ENCODE measurements at regions not wholly inside any gene's neighbourhood (a gene's known extent, or its start where the extent isn't known, plus 50 kb on each side); places are given as distances from the start of the nearest gene placed in this dataset.

DNA sequence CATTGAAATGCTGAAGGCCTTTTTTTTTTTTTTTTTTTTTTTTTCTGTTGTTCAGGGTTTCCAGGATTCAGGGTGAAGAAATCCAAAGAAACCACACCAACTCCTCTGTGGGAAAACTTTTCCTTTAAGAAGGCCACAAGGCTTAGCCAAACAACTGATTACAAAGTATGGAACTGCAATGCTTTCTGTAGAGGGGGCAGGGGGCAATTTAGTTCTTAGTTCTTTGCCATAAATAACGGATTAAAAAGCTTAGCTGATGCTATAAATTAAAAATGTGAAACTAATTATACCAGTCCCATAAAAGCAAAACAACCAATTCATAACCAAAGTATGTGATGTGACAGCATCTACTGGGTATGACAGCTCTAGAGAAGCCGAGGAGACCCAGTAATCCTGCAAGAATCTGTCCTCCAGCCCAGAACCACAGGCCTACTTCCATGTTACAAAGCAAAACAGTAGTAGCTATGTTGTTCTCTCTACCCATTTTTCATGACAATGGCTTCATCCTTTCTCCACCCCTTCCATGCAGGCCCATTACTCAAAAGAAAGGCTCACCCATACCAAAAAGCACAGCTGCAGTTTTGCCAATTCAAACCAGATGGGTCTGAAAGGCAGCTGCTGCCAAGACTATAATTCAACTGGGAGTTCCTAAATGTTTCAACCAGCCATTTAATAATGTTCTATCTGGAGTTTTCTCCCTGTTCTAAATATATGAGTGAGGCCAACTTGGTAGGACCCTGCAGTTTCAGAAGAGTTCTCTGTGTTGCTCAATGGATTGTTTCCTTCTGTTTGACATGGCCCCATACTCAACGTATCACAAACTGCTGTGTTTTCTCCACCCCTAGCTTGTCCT, 167.1 kb upstream of the ZFHX3 start:
- H3K36me3 ChIP-seq (ENCODE audit: control insufficient read depth, insufficient read depth, low read length): no peaks in the 10 kb centered on the region
- no peak overlapping the region for H3K9ac ChIP-seq (ENCODE audit: low read length)
- no peaks in the 10 kb centered on the region for H3K9me3 ChIP-seq (ENCODE audit: control insufficient read depth, low read length)
- H3K27me3 ChIP-seq (ENCODE audit: control insufficient read depth, insufficient read depth, low read length): no peaks in the 10 kb centered on the region
- H3K4me1 ChIP-seq (ENCODE audit: control insufficient read depth, insufficient read depth, low read length): no peaks in the 10 kb centered on the region
- H3K4me3 ChIP-seq (ENCODE audit: low read length): no peak overlapping the region

DNA sequence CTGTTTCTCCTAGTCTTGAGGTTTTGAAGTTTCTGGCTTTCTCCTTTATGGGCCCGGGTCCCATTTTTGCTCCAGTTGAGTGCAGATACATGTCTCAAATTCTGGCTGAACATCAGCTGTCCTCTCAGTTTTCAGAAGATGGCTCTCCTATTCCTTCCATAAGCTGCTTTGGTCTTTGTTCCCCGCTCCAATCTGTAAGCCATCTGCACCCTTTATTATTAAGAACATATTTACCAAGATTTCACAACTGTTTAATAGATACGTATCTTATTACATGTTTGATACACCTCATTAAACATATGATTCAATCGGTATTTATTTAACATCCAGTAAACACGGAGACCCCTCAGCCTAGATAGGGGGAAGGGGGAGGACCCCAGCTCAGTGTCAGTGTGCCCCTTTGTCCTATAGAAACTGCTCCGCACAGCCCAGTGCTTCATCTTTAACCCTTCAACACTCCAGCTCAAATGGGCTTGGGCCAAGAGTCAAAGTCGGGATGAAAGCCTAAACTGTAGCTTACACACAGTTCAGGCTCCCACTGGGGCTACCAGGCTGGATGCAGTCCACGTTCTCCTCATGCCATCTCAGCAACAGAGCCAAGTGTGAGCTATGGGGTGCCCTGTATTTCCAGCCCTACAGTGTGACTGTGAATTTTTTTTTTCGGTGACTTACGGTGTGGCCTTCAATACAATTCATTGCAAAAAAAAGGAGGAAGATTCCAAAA, 166.0 kb upstream of the ZFHX3 start:
- H3K36me3 ChIP-seq (ENCODE audit: control insufficient read depth, insufficient read depth, low read length): no peaks in the 10 kb centered on the region
- H3K4me3 ChIP-seq (ENCODE audit: low read length): no peak overlapping the region
- no peaks in the 10 kb centered on the region for H3K9me3 ChIP-seq (ENCODE audit: control insufficient read depth, low read length)
- H3K4me1 ChIP-seq (ENCODE audit: control insufficient read depth, insufficient read depth, low read length): no peaks in the 10 kb centered on the region
- H3K27me3 ChIP-seq (ENCODE audit: control insufficient read depth, insufficient read depth, low read length): no peaks in the 10 kb centered on the region
- H3K9ac ChIP-seq (ENCODE audit: low read length): no peak overlapping the region

DNA sequence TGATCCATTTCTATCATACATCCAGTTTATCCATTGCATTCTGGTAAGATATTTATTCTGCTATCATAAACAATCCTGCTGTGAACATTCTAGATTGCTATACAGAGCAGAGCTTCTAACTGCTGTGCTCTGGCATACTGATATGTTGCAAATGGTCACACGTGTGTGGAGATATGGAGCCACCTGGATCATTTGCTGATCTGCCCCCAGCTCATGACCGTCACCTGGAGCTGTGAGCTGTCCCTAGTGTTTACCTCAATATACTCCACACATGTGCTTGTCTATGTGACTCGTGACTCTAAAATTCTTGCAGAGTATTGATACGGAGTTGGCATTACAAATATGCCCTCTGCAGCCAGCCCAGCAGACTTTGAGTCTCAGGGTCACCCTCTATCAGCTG, 164.5 kb upstream of the ZFHX3 start:
- Histone ChIP-seq H3K4me1 (ENCODE audit: control insufficient read depth, insufficient read depth, low read length) (no peaks in the 10 kb centered on the region), H3K4me3 (ENCODE audit: low read length) (no peak overlapping the region), H3K9me3 (ENCODE audit: control insufficient read depth, low read length) (no peaks in the 10 kb centered on the region), H3K27me3 (ENCODE audit: control insufficient read depth, insufficient read depth, low read length) (no peaks in the 10 kb centered on the region), H3K36me3 (ENCODE audit: control insufficient read depth, insufficient read depth, low read length) (no peaks in the 10 kb centered on the region), H3K9ac (ENCODE audit: low read length) (no peak overlapping the region)

DNA sequence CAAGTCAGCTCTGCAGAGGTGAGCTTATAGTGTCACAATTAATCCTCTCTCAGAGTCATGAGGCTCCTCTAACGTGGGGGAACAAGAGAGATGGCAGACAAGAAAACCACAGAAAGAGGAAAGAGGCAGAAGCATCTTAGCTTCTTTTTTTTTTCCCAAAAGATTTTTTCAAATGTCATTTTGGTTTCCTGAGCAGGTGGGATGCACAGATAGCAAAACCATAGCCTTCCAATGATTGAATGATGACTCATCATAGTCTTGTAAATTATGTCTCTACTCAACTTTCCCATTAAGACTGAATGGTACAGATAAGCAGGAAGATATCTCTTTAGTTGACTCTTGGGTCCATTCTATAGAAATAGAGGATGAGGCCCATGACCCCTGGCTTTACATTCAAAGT, 162.8 kb upstream of the ZFHX3 start:
- Histone ChIP-seq H3K9me3 (ENCODE audit: control insufficient read depth, low read length) (no peaks in the 10 kb centered on the region), H3K4me1 (ENCODE audit: control insufficient read depth, insufficient read depth, low read length) (no peaks in the 10 kb centered on the region), H3K27me3 (ENCODE audit: control insufficient read depth, insufficient read depth, low read length) (no peaks in the 10 kb centered on the region), H3K9ac (ENCODE audit: low read length) (no peak overlapping the region), H3K36me3 (ENCODE audit: control insufficient read depth, insufficient read depth, low read length) (no peaks in the 10 kb centered on the region), H3K4me3 (ENCODE audit: low read length) (no peak overlapping the region)

DNA sequence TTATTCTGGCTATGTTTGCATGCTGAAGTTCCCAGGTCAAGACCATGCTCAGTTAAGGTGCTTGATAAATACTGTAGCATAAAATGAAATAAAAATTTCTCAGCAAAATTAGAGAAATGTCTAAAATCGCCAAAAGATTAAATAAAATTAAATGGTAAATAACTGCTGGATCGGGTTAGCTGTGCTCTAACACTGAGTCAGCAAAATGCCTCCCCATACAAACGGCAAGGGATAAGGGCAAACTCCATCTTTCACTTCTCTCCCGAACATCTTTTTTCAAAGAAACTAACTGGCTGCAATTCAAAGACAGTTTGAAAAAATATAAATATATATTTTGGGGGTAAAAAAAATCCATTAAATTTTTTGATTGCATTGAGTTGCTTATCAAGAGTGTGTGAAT, 162.2 kb upstream of the ZFHX3 start:
- Histone ChIP-seq H3K36me3 (ENCODE audit: control insufficient read depth, insufficient read depth, low read length) (no peaks in the 10 kb centered on the region), H3K4me3 (ENCODE audit: low read length) (no peak overlapping the region), H3K9ac (ENCODE audit: low read length) (no peak overlapping the region), H3K9me3 (ENCODE audit: control insufficient read depth, low read length) (no peaks in the 10 kb centered on the region), H3K27me3 (ENCODE audit: control insufficient read depth, insufficient read depth, low read length) (no peaks in the 10 kb centered on the region), H3K4me1 (ENCODE audit: control insufficient read depth, insufficient read depth, low read length) (peaks cover 2% of the 10 kb centered on the region)

DNA sequence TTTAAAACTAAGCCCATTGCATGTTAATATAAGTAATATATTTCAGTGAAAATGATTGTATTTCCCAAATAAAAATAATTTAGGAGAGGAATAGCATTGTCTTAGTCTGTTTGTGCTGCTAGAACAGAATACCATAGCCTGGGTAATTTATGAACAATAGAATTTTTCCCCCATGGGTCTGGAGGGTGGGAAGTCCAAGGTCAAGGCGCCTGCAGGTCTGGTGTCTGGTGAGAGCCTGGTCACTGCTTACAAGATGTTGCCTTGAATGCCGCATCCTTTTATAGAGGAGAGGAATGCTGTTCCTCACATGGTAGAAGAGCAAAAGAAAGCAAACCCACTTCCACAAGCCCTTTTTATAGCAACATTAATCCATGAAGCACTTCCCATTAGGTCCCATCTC, 161.3 kb upstream of the ZFHX3 start:
- Histone ChIP-seq H3K4me3 (ENCODE audit: low read length) (no peak overlapping the region), H3K4me1 (ENCODE audit: control insufficient read depth, insufficient read depth, low read length) (peaks cover 10% of the 10 kb centered on the region), H3K9me3 (ENCODE audit: control insufficient read depth, low read length) (no peaks in the 10 kb centered on the region), H3K36me3 (ENCODE audit: control insufficient read depth, insufficient read depth, low read length) (no peaks in the 10 kb centered on the region), H3K9ac (ENCODE audit: low read length) (no peak overlapping the region), H3K27me3 (ENCODE audit: control insufficient read depth, insufficient read depth, low read length) (no peaks in the 10 kb centered on the region)

DNA sequence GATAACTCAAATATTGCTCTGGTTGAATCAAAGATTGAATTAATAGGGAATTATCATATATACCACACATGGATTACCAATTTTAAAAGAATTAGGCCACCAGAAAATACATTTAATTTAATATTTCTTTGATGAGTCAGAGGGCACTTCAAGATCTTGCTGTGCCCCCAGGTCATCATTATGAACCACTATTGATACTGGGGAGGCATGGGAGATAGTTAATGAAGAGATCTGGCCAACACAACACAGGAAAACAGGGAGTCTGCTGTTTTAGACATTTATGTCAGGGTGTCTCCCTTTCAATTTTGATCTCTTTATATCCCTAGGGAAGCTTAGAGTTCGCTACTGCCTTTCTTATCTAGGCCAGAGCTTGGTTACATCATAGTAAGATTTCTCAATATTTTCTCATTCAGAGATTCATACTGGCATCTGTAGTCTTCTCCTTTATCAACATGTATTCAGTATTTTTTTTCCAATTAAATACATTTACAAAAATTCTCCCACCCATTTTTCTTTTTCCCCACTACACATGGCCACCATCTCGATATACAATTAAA, 158.3 kb upstream of the ZFHX3 start:
- Histone ChIP-seq H3K4me3 (ENCODE audit: low read length) (no peak overlapping the region), H3K9ac (ENCODE audit: low read length) (no peak overlapping the region), H3K36me3 (ENCODE audit: control insufficient read depth, insufficient read depth, low read length) (no peaks in the 10 kb centered on the region), H3K9me3 (ENCODE audit: control insufficient read depth, low read length) (no peaks in the 10 kb centered on the region), H3K4me1 (ENCODE audit: control insufficient read depth, insufficient read depth, low read length) (peaks cover 10% of the 10 kb centered on the region), H3K27me3 (ENCODE audit: control insufficient read depth, insufficient read depth, low read length) (no peaks in the 10 kb centered on the region)

DNA sequence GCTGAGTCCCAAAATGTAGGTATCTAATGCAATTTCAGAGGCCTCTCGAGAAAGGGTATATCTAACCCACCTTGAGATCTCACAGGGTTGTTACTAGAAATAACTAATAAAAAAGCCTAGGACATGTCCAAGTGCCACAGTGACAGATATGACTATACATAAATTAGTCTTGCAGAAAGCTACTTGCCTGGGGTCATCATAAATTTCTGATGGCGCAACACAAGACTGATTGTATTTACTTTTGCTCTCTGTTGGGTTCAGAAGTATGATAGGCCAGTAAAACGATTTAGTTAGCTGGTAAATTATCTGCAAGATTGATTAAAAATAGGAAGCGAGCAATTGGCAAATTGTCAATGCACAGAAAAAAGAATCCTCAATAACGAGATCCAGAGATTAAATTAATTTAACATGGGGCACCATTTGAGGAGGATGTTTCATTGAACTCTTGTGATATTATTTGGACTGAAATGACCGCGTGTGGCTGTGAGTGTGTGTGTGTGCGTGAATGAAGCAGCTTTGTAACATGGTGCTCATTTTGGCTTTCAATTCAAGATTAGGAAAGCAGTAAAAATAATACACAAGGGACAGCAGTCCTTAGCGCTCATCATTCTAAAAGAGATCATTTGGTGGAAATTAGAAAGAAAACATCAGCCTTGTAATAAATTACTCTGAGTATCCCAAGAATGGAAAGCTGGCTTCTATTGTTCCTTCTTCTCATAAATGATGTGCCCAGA, 157.4 kb upstream of the ZFHX3 start:
- Histone ChIP-seq H3K9ac (ENCODE audit: low read length) (no peak overlapping the region), H3K9me3 (ENCODE audit: control insufficient read depth, low read length) (no peaks in the 10 kb centered on the region), H3K4me1 (ENCODE audit: control insufficient read depth, insufficient read depth, low read length) (peaks cover 10% of the 10 kb centered on the region)

DNA sequence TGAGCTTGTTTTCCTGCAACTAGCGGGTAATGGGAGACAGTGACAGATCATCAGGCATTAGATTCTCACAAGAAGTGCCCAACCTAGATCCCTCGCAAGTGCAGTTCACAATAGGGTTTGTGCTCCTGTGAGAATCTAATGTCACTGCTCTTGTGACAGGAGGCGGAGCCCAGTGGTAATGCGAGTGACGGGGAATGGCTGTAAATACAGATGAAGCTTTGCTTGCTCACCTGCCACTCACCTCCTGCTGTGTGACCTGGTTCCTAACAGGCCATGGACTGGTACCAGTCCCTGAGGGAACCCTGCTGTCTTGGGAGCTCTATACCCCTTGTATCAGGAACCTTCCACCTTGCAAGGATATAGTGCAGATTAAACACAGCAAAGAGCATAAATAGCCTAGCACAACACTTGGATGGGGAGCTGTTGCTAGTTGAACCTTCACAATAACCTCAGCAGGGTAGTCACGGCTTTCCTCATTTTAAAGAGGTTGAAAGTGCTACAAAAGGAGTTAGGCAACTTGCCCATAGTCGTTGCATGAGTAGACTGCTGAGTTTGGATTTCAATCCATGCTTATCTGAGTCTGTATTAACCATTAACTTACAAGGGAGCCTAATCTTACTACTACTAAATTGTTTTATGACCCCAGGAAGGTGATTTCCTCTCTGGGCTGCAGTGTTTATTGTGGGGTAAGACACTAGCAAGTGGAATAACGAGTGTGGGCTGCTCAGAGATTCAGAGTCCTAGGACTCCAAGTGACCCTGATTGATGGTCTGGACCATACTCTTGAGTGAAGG, 156.6 kb upstream of the ZFHX3 start:
- H3K9ac ChIP-seq (ENCODE audit: low read length): no peak overlapping the region
- H3K36me3 ChIP-seq (ENCODE audit: control insufficient read depth, insufficient read depth, low read length): no peaks in the 10 kb centered on the region
- H3K9me3 ChIP-seq (ENCODE audit: control insufficient read depth, low read length): no peaks in the 10 kb centered on the region
- peaks cover 10% of the 10 kb centered on the region for H3K4me1 ChIP-seq (ENCODE audit: control insufficient read depth, insufficient read depth, low read length)
- H3K27me3 ChIP-seq (ENCODE audit: control insufficient read depth, insufficient read depth, low read length): no peaks in the 10 kb centered on the region
- H3K4me3 ChIP-seq (ENCODE audit: low read length): no peak overlapping the region

More for the DNA sequence above, 157.4 kb upstream of the ZFHX3 start:
- Histone ChIP-seq H3K27me3 (ENCODE audit: control insufficient read depth, insufficient read depth, low read length) (no peaks in the 10 kb centered on the region), H3K36me3 (ENCODE audit: control insufficient read depth, insufficient read depth, low read length) (no peaks in the 10 kb centered on the region), H3K4me3 (ENCODE audit: low read length) (no peak overlapping the region)

DNA sequence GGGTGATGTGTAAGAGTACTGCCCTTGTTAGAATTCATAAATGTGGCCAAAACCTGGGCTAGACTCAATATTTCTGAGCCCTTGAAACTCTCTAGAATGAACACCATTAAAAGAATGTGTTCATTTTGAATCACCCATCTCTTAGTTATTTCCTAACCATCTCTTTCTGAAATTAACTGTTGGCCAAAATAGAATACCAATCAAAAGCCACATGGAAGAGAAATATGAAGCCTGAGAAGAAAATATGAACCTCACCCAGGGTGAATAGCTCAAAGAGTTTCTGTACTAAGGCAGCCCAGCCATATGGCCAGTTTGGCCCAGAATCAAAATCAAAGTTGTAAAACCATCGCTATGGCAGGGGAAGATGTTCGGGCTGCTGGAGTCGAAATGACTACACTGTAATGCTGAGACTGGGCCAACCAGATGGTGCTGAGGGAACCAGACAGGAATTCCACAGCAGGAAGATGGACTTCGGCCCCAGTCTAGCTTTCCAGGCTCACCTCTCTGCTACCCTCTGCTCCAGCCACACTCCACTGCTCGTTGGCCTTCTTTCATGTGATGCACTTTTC, 154.3 kb upstream of the ZFHX3 start:
- H3K4me3 ChIP-seq (ENCODE audit: low read length): no peak overlapping the region
- no peaks in the 10 kb centered on the region for H3K36me3 ChIP-seq (ENCODE audit: control insufficient read depth, insufficient read depth, low read length)
- no peaks in the 10 kb centered on the region for H3K9me3 ChIP-seq (ENCODE audit: control insufficient read depth, low read length)
- no peaks in the 10 kb centered on the region for H3K27me3 ChIP-seq (ENCODE audit: control insufficient read depth, insufficient read depth, low read length)
- peaks cover 10% of the 10 kb centered on the region for H3K4me1 ChIP-seq (ENCODE audit: control insufficient read depth, insufficient read depth, low read length)
- no peak overlapping the region for H3K9ac ChIP-seq (ENCODE audit: low read length)

DNA sequence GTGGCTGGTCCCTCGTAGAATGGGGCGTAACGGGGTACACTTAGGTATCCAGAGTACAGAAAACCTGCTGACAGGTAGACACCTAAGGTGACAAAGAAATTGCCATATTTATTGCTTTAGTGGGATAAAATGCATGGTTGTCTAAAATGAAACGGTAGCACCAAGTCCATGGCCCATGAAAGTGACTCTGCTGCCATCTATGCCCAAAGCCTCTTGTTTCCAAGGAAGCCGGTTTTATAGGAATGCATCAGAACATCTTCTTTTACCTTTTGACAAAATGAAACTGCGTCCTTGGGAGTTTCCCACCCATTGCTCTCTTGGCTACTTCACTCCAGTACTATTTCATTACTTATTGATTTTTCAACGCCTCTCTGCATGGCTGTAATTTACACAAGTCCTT, 151.3 kb upstream of the ZFHX3 start:
- Histone ChIP-seq H3K36me3 (ENCODE audit: control insufficient read depth, insufficient read depth, low read length) (no peaks in the 10 kb centered on the region), H3K27me3 (ENCODE audit: control insufficient read depth, insufficient read depth, low read length) (no peaks in the 10 kb centered on the region), H3K9ac (ENCODE audit: low read length) (no peak overlapping the region), H3K9me3 (ENCODE audit: control insufficient read depth, low read length) (no peaks in the 10 kb centered on the region), H3K4me1 (ENCODE audit: control insufficient read depth, insufficient read depth, low read length) (no peaks in the 10 kb centered on the region), H3K4me3 (ENCODE audit: low read length) (no peak overlapping the region)
